ENCODE measurements at regions not wholly inside any gene's neighbourhood (a gene's known extent, or its start where the extent isn't known, plus 50 kb on each side); places are given as distances from the start of the nearest gene placed in this dataset.

DNA sequence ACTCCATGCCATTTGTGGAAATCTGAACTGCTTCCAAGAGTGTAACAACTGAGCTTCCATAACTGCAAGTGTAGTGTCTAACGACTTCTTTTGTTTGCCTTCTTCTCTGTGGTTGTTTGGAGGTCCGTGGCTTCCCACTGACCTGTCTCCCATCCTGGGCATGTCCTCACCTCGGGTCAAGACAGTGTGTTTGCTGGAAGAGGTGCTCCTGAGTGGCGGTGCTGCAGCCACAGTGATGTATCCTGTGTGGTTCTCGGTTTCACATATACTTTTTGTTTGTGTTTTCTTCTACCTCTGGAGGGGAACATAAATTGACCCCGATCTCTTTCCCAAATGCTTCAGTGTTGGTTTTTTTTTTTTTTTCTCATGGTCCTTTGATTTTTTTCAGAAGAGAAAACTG is 84.7 kb upstream of the NPVF start:
- TF ChIP-seq POLR2A (IDR thresholded peaks at IDR 0.05) = no peak
- TF ChIP-seq, protein P1, sequence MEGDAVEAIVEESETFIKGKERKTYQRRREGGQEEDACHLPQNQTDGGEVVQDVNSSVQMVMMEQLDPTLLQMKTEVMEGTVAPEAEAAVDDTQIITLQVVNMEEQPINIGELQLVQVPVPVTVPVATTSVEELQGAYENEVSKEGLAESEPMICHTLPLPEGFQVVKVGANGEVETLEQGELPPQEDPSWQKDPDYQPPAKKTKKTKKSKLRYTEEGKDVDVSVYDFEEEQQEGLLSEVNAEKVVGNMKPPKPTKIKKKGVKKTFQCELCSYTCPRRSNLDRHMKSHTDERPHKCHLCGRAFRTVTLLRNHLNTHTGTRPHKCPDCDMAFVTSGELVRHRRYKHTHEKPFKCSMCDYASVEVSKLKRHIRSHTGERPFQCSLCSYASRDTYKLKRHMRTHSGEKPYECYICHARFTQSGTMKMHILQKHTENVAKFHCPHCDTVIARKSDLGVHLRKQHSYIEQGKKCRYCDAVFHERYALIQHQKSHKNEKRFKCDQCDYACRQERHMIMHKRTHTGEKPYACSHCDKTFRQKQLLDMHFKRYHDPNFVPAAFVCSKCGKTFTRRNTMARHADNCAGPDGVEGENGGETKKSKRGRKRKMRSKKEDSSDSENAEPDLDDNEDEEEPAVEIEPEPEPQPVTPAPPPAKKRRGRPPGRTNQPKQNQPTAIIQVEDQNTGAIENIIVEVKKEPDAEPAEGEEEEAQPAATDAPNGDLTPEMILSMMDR (IDR thresholded peaks at IDR 0.05) = no peak
